ENCODE measurements at regions not wholly inside any gene's neighbourhood (a gene's known extent, or its start where the extent isn't known, plus 50 kb on each side); places are given as distances from the start of the nearest gene placed in this dataset.

GRCh38 chr10:43749940-43750552 lies 101.4 kb upstream of the ZNF32 start:
- Mint-ChIP-seq H3K36me3 (ENCODE audit: low read depth) (no peaks in the 10 kb centered on the region), H3K27me3 (no peaks in the 10 kb centered on the region), H3K9me3 (no peaks in the 10 kb centered on the region), H3K4me3 (no peak overlapping the region), H3K27ac (no peak overlapping the region), H3K4me1 (ENCODE audit: low read depth) (no peaks in the 10 kb centered on the region)
- H3K27ac ChIP-seq (ENCODE audit: low read depth in 1 of 2, low read length in 2 of 2) = no peak overlapping the region
- no peak for TF ChIP-seq CTCF (IDR thresholded peaks at IDR 0.05)
- no peaks in the 10 kb centered on the region for H3K27me3 ChIP-seq (ENCODE audit: control insufficient read depth in 1 of 2, insufficient read depth in 2 of 2, low read length in 2 of 2)
- intact Hi-C loops (cut with DNase I, micrococcal nuclease) = no loop called here
- H3K4me1 ChIP-seq (ENCODE audit: insufficient read depth, low read length) = no peaks in the 10 kb centered on the region
- no peaks in the 10 kb centered on the region for H3K9me3 ChIP-seq (ENCODE audit: control insufficient read depth in 1 of 2, insufficient read depth in 1 of 2, low read length in 2 of 2)
- CTCF ChIA-PET = no interaction called here
- ATAC-seq (ENCODE audit: poor library complexity) (no peak), DNase-seq (no peak)
- POLR2A ChIA-PET = no interaction called here
- no peak overlapping the region for H3K4me3 ChIP-seq (ENCODE audit: low read length)
- H3K36me3 ChIP-seq (ENCODE audit: insufficient read depth, low read length) = no peaks in the 10 kb centered on the region

- intact Hi-C loops (cut with DNase I, micrococcal nuclease) = no loop called here
- Mint-ChIP-seq H3K4me1 (ENCODE audit: low read depth) (no peaks in the 10 kb centered on the region), H3K36me3 (ENCODE audit: low read depth) (no peaks in the 10 kb centered on the region)
These were observed 100.5 kb upstream of the ZNF32 start for GRCh38 chr10:43749145-43749576.

GRCh38 chr10:43748560-43748959 lies 99.9 kb upstream of the ZNF32 start:
- ChIA-PET POLR2A (no interaction called here), CTCF (no interaction called here)
- TF ChIP-seq CTCF (IDR thresholded peaks at IDR 0.05) = no peak
- DNase-seq (no peak), ATAC-seq (ENCODE audit: poor library complexity) (no peak)
- H3K27me3 ChIP-seq (ENCODE audit: control insufficient read depth in 1 of 2, insufficient read depth in 2 of 2, low read length in 2 of 2) = no peaks in the 10 kb centered on the region
- intact Hi-C loops (cut with DNase I, micrococcal nuclease) = no loop called here
- H3K4me1 ChIP-seq (ENCODE audit: insufficient read depth, low read length) = no peaks in the 10 kb centered on the region
- no peak overlapping the region for H3K4me3 Mint-ChIP-seq
- H3K36me3 Mint-ChIP-seq (ENCODE audit: low read depth) = no peaks in the 10 kb centered on the region
- H3K27ac ChIP-seq (ENCODE audit: low read depth in 1 of 2, low read length in 2 of 2) = no peak overlapping the region
- no peaks in the 10 kb centered on the region for H3K36me3 ChIP-seq (ENCODE audit: insufficient read depth, low read length)
- no peaks in the 10 kb centered on the region for H3K9me3 Mint-ChIP-seq
- no peak overlapping the region for H3K4me3 ChIP-seq (ENCODE audit: low read length)
- H3K4me1 Mint-ChIP-seq (ENCODE audit: low read depth) = no peaks in the 10 kb centered on the region
- no peaks in the 10 kb centered on the region for H3K9me3 ChIP-seq (ENCODE audit: control insufficient read depth in 1 of 2, insufficient read depth in 1 of 2, low read length in 2 of 2)
- H3K27ac Mint-ChIP-seq = no peak overlapping the region
- no peaks in the 10 kb centered on the region for H3K27me3 Mint-ChIP-seq

More at GRCh38 chr10:43749145-43749576, 100.5 kb upstream of the ZNF32 start:
- no peak overlapping the region for H3K4me3 Mint-ChIP-seq
- no peak for ATAC-seq (ENCODE audit: poor library complexity)
- no peaks in the 10 kb centered on the region for H3K9me3 Mint-ChIP-seq
- H3K36me3 ChIP-seq (ENCODE audit: insufficient read depth, low read length) = no peaks in the 10 kb centered on the region
- no peaks in the 10 kb centered on the region for H3K4me1 ChIP-seq (ENCODE audit: insufficient read depth, low read length)
- H3K27ac ChIP-seq (ENCODE audit: low read depth in 1 of 2, low read length in 2 of 2) = no peak overlapping the region
- TF ChIP-seq CTCF (IDR thresholded peaks at IDR 0.05) = no peak
- no peak overlapping the region for H3K27ac Mint-ChIP-seq
- no peak for DNase-seq
- no peaks in the 10 kb centered on the region for H3K27me3 Mint-ChIP-seq
- no peaks in the 10 kb centered on the region for H3K9me3 ChIP-seq (ENCODE audit: control insufficient read depth in 1 of 2, insufficient read depth in 1 of 2, low read length in 2 of 2)
- POLR2A ChIA-PET = no interaction called here
- H3K27me3 ChIP-seq (ENCODE audit: control insufficient read depth in 1 of 2, insufficient read depth in 2 of 2, low read length in 2 of 2) = no peaks in the 10 kb centered on the region
- CTCF ChIA-PET = no interaction called here
- no peak overlapping the region for H3K4me3 ChIP-seq (ENCODE audit: low read length)

Data from CD4-positive, alpha-beta T cell (primary cell).